LNCaP clone FGC (cell line): ENCODE measurements at regions not wholly inside any gene's neighbourhood (a gene's known extent, or its start where the extent isn't known, plus 50 kb on each side); places are given as distances from the start of the nearest gene placed in this dataset.

ENCODE experiments used
- DNase-seq: peaks from one replicate; pipeline ENCODE4 v3.0.0-alpha.2; 2011; ENCODE audit warnings: low read depth
- H3K4me3 ChIP-seq: 2 replicates; pipeline ENCODE4 v1.5.1; 2011; ENCODE audit warnings: mild to moderate bottlenecking, low read depth, low read length, control low read depth
- CTCF ChIP-seq: IDR thresholded peaks from 2 replicates; pipeline ENCODE4 v1.5.1; 2012; ENCODE audit warnings: mild to moderate bottlenecking; ENCODE audit not compliant: control insufficient read depth, insufficient read depth; ENCODE audit errors: extremely low read depth

GRCh38 chr2:41904459-41904858 lies 143.4 kb upstream of the PKDCC start:
- no peak for TF ChIP-seq CTCF
- no peak overlapping the region for H3K4me3 ChIP-seq
- no peak for DNase-seq

- no peak for DNase-seq
- no peak overlapping the region for H3K4me3 ChIP-seq
- no peak for TF ChIP-seq CTCF
Measured at GRCh38 chr2:41905597-41906337, 142.1 kb upstream of the PKDCC start.

GRCh38 chr2:41906338-41906725 lies 141.5 kb upstream of the PKDCC start:
- no peak for TF ChIP-seq CTCF
- no peak overlapping the region for H3K4me3 ChIP-seq

GRCh38 chr2:41907141-41907540 lies 140.7 kb upstream of the PKDCC start:
- no peak for TF ChIP-seq CTCF
- no peak overlapping the region for H3K4me3 ChIP-seq
- no peak for DNase-seq

More at GRCh38 chr2:41906338-41906725, 141.5 kb upstream of the PKDCC start:
- DNase-seq: no peak

- no peak for DNase-seq
- no peak overlapping the region for H3K4me3 ChIP-seq
- no peak for TF ChIP-seq CTCF
Measured at GRCh38 chr2:41907771-41908207, 140.0 kb upstream of the PKDCC start.

GRCh38 chr2:41908349-41908748 lies 139.5 kb upstream of the PKDCC start:
- TF ChIP-seq CTCF: no peak
- H3K4me3 ChIP-seq: no peak overlapping the region
- no peak for DNase-seq

- H3K4me3 ChIP-seq: no peak overlapping the region
- DNase-seq: no peak
- no peak for TF ChIP-seq CTCF
Measured at GRCh38 chr2:41909584-41909983, 138.2 kb upstream of the PKDCC start.
